RWPE2 (cell line): ENCODE measurements at regions not wholly inside any gene's neighbourhood (a gene's known extent, or its start where the extent isn't known, plus 50 kb on each side); places are given as distances from the start of the nearest gene placed in this dataset.

Experiments
- ATAC-seq: fragments of 200-7000 bp; cut with Tn5 transposase; 3 replicates; pipeline ENCODE4 v1.9.1; 2021; ENCODE audit warnings: low read depth
- DNase-seq: peaks from one replicate; pipeline ENCODE4 v3.0.0-alpha.2; 2020; ENCODE audit warnings: low spot score
- H3K27ac ChIP-seq: fragments of 450-650 bp; 2 replicates; pipeline ENCODE4 v1.5.1; 2017; ENCODE audit warnings: mild to moderate bottlenecking; ENCODE audit not compliant: poor library complexity, severe bottlenecking
- H3K27me3 ChIP-seq: fragments of 250-450 bp; sonication (Bioruptor Pico); 2 replicates; pipeline ENCODE4 v1.5.1; 2021; ENCODE audit warnings: mild to moderate bottlenecking, moderate library complexity; ENCODE audit not compliant: insufficient read depth, poor library complexity, severe bottlenecking
- H3K36me3 ChIP-seq: fragments of 250-450 bp; sonication (Bioruptor Pico); 2 replicates; pipeline ENCODE4 v1.5.1; 2020; ENCODE audit warnings: low read depth, mild to moderate bottlenecking, moderate library complexity
- H3K4me1 ChIP-seq: fragments of 250-450 bp; sonication (Bioruptor Pico); 2 replicates; pipeline ENCODE4 v1.5.1; 2021; ENCODE audit warnings: mild to moderate bottlenecking, moderate library complexity; ENCODE audit not compliant: insufficient read depth, poor library complexity, severe bottlenecking
- H3K4me3 ChIP-seq: fragments of 250-450 bp; sonication (Bioruptor Pico); 2 replicates; pipeline ENCODE4 v1.5.1; 2021; ENCODE audit warnings: mild to moderate bottlenecking, moderate library complexity; ENCODE audit not compliant: severe bottlenecking
- H3K9me3 ChIP-seq: fragments of 250-450 bp; sonication (Bioruptor Pico); 2 replicates; pipeline ENCODE4 v1.5.1; 2021; ENCODE audit warnings: mild to moderate bottlenecking, moderate library complexity; ENCODE audit not compliant: severe bottlenecking
- TF ChIP-seq, protein P1 (sequence below): fragments of 450-650 bp; IDR thresholded peaks from one replicate; pipeline ENCODE4 v1.5.1; 2017; ENCODE audit warnings: mild to moderate bottlenecking, moderate library complexity; ENCODE audit not compliant: poor library complexity, severe bottlenecking

DNA sequence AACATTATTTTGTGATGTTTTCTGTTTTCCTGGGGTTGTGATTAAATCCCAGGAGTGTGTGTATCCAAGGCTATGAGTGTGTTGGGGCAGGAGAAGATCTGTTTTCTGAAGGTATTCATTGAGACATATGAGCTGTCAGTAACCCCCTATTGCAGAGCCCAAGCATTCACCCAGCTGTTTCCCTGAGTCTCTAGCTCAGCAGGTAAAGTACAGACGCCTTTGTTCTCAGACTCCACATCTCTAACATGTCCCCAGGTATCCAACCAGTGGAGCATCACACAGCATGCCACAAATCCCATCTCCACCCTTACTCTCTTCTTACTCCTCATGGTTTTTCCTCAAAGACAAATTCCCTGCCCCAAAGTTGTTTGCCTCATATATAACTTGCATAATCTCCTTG lies 213.6 kb downstream of the PCDH20 start:
- TF ChIP-seq, protein P1, sequence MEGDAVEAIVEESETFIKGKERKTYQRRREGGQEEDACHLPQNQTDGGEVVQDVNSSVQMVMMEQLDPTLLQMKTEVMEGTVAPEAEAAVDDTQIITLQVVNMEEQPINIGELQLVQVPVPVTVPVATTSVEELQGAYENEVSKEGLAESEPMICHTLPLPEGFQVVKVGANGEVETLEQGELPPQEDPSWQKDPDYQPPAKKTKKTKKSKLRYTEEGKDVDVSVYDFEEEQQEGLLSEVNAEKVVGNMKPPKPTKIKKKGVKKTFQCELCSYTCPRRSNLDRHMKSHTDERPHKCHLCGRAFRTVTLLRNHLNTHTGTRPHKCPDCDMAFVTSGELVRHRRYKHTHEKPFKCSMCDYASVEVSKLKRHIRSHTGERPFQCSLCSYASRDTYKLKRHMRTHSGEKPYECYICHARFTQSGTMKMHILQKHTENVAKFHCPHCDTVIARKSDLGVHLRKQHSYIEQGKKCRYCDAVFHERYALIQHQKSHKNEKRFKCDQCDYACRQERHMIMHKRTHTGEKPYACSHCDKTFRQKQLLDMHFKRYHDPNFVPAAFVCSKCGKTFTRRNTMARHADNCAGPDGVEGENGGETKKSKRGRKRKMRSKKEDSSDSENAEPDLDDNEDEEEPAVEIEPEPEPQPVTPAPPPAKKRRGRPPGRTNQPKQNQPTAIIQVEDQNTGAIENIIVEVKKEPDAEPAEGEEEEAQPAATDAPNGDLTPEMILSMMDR: no peak
- DNase-seq: no peak

GRCh38 chr13:61192826-61193225 lies 222.8 kb downstream of the PCDH20 start:
- no peak for ATAC-seq
- DNase-seq: no peak
- no peak overlapping the region for H3K27ac ChIP-seq
- no peaks in the 10 kb centered on the region for H3K27me3 ChIP-seq
- no peaks in the 10 kb centered on the region for H3K36me3 ChIP-seq
- TF ChIP-seq, protein P1: no peak
- no peak overlapping the region for H3K4me3 ChIP-seq
- H3K4me1 ChIP-seq: no peaks in the 10 kb centered on the region
- H3K9me3 ChIP-seq: no peaks in the 10 kb centered on the region

More for the DNA sequence above, 213.6 kb downstream of the PCDH20 start:
- H3K36me3 ChIP-seq: no peaks in the 10 kb centered on the region
- no peaks in the 10 kb centered on the region for H3K9me3 ChIP-seq
- no peak for ATAC-seq
- no peak overlapping the region for H3K27ac ChIP-seq
- no peak overlapping the region for H3K4me3 ChIP-seq
- H3K4me1 ChIP-seq: no peaks in the 10 kb centered on the region
- no peaks in the 10 kb centered on the region for H3K27me3 ChIP-seq

DNA sequence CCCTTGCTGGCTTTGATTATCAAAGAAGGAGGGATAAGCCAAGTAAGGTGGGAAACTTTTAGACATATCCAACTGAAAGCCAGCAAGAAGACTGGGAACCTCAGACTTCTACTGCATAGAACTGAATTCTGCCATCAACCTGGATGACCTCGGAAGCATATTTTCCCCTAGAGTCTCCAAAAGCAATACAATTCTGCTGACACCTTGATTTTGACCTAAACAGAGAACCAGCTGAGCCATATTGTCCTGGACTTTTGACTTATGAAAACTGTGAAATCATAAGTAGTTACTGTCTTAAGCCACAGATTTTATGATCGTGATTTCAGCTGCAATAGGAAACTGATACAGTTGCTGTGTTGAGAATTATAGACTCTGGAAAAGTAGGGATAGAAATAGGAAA lies 227.6 kb downstream of the PCDH20 start:
- ATAC-seq (no peak), DNase-seq (no peak)
- H3K27me3 ChIP-seq: no peaks in the 10 kb centered on the region
- TF ChIP-seq, protein P1: no peak
- no peaks in the 10 kb centered on the region for H3K9me3 ChIP-seq
- H3K4me3 ChIP-seq: no peak overlapping the region
- no peaks in the 10 kb centered on the region for H3K36me3 ChIP-seq
- no peaks in the 10 kb centered on the region for H3K4me1 ChIP-seq
- H3K27ac ChIP-seq: no peak overlapping the region

GRCh38 chr13:61187471-61187870 lies 228.2 kb downstream of the PCDH20 start:
- DNase-seq (no peak), ATAC-seq (no peak)
- Histone ChIP-seq H3K4me3 (no peak overlapping the region), H3K36me3 (no peaks in the 10 kb centered on the region), H3K27ac (no peak overlapping the region), H3K9me3 (no peaks in the 10 kb centered on the region), H3K4me1 (no peaks in the 10 kb centered on the region), H3K27me3 (no peaks in the 10 kb centered on the region)
- TF ChIP-seq, protein P1: no peak

GRCh38 chr13:61183670-61184069 lies 232.0 kb downstream of the PCDH20 start:
- Histone ChIP-seq H3K27ac (no peak overlapping the region), H3K4me3 (no peak overlapping the region), H3K9me3 (no peaks in the 10 kb centered on the region), H3K36me3 (no peaks in the 10 kb centered on the region), H3K27me3 (no peaks in the 10 kb centered on the region), H3K4me1 (no peaks in the 10 kb centered on the region)
- TF ChIP-seq, protein P1: no peak
- DNase-seq (no peak), ATAC-seq (no peak)
